Keratinocyte (primary cell): ENCODE measurements at regions not wholly inside any gene's neighbourhood (a gene's known extent, or its start where the extent isn't known, plus 50 kb on each side); places are given as distances from the start of the nearest gene placed in this dataset.

ENCODE experiments used
- DNase-seq: peaks from one replicate; pipeline ENCODE4 v3.0.0-alpha.2; 2011; ENCODE audit warnings: low read depth, missing footprints, low spot score
- FAIRE-seq: peaks from 2 replicates; lab custom pipeline; 2011; peaks lifted over from hg19 to GRCh38; lab: Jason Lieb, UNC
- H2AFZ ChIP-seq: 2 replicates; pipeline ENCODE4 v1.6.0; 2012; ENCODE audit warnings: low read length, control low read depth, inconsistent platforms; ENCODE audit not compliant: control insufficient read depth
- H3K27ac ChIP-seq: 2 replicates; pipeline ENCODE4 v1.5.1; 2011; ENCODE audit warnings: low read length; ENCODE audit not compliant: control insufficient read depth, insufficient read depth
- H3K27me3 ChIP-seq: 3 replicates; pipeline ENCODE4 v1.6.0; 2011; ENCODE audit warnings: low read length; ENCODE audit not compliant: control insufficient read depth, insufficient read depth; ENCODE audit errors: extremely low read depth
- H3K36me3 ChIP-seq, 2 experiments: 2 replicates in 1 of 2; 3 replicates in 1 of 2; pipeline ENCODE4 v1.5.1; 2011; ENCODE audit warnings: low read length in 2 of 2, mild to moderate bottlenecking in 1 of 2; ENCODE audit not compliant: control insufficient read depth in 2 of 2, insufficient read depth in 2 of 2; ENCODE audit errors: extremely low read depth in 1 of 2
- H3K4me1 ChIP-seq: 3 replicates; pipeline ENCODE4 v1.5.1; 2011; ENCODE audit warnings: low read length; ENCODE audit not compliant: control insufficient read depth, insufficient read depth; ENCODE audit errors: extremely low read depth
- H3K4me2 ChIP-seq: 3 replicates; pipeline ENCODE4 v1.6.0; 2011; ENCODE audit warnings: low read depth, low read length; ENCODE audit not compliant: control insufficient read depth, insufficient read depth; ENCODE audit errors: extremely low read depth
- H3K4me3 ChIP-seq, 3 experiments: fragments of 200-600 bp in 1 of 3; sonication (generic) in 1 of 3; 2 replicates in 2 of 3; 3 replicates in 1 of 3; pipeline ENCODE4 v1.5.1; 2011 to 2016; ENCODE audit warnings: low read length in 3 of 3, mild to moderate bottlenecking in 3 of 3, control low read depth in 2 of 3, inconsistent platforms in 1 of 3, low read depth in 1 of 3, mixed read lengths in 1 of 3, mixed run types in 1 of 3, moderate library complexity in 1 of 3; ENCODE audit not compliant: control insufficient read depth in 2 of 3, insufficient read depth in 2 of 3; ENCODE audit errors: extremely low read depth in 1 of 3
- H3K79me2 ChIP-seq: 2 replicates; pipeline ENCODE4 v1.6.0; 2012; ENCODE audit warnings: low read length; ENCODE audit not compliant: control insufficient read depth, insufficient read depth
- H3K9ac ChIP-seq: 3 replicates; pipeline ENCODE4 v1.6.0; 2011; ENCODE audit warnings: low read length; ENCODE audit not compliant: control insufficient read depth, insufficient read depth; ENCODE audit errors: extremely low read depth
- H3K9me1 ChIP-seq: 3 replicates; pipeline ENCODE4 v1.6.0; 2011; ENCODE audit warnings: low read length; ENCODE audit not compliant: control insufficient read depth, insufficient read depth; ENCODE audit errors: extremely low read depth
- H3K9me3 ChIP-seq: 2 replicates; pipeline ENCODE4 v1.5.1; 2012; ENCODE audit warnings: low read depth, low read length; ENCODE audit not compliant: control insufficient read depth
- H4K20me1 ChIP-seq: 3 replicates; pipeline ENCODE4 v1.6.0; 2011; ENCODE audit warnings: low read length; ENCODE audit not compliant: control insufficient read depth, insufficient read depth; ENCODE audit errors: extremely low read depth
- CTCF ChIP-seq, 3 experiments: IDR thresholded peaks in 1 of 3; conservative IDR thresholded peaks in 1 of 3; optimal IDR thresholded peaks in 1 of 3; 2 replicates in 2 of 3; 3 replicates in 1 of 3; pipeline versions ENCODE3 to v1.5.1; 2011; ENCODE audit warnings: low read length in 3 of 3, mild to moderate bottlenecking in 3 of 3, moderate library complexity in 2 of 3, control low read depth in 1 of 3, inconsistent platforms in 1 of 3; ENCODE audit not compliant: insufficient read depth in 2 of 3; ENCODE audit errors: extremely low read depth in 1 of 3
- EZH2 ChIP-seq: IDR thresholded peaks from one replicate; pipeline ENCODE4 v1.6.1; 2012; ENCODE audit warnings: inconsistent platforms, mild to moderate bottlenecking, low read length, moderate library complexity
- dilution Hi-C: fragments of 300-500 bp; cut with MboI; formaldehyde crosslinking; loops from one replicate; pipeline ENCODE4 v1.7.0; 2020; ENCODE audit warnings: low sequenced_read_pairs; ENCODE audit not compliant: extremely low pct_ligation_motif_present

- dilution Hi-C loops: no loop called here
- H3K4me3 ChIP-seq: no peak overlapping the region
- no peak overlapping the region for H3K9ac ChIP-seq
- DNase-seq: no peak
- FAIRE-seq: no peak
- peaks cover 5% of the 10 kb centered on the region for H3K27me3 ChIP-seq
- H3K79me2 ChIP-seq: no peaks in the 10 kb centered on the region
- no peak overlapping the region for H3K4me2 ChIP-seq
- no peak overlapping the region for H2AFZ ChIP-seq
- H3K9me1 ChIP-seq: no peaks in the 10 kb centered on the region
- no peaks in the 10 kb centered on the region for H3K4me1 ChIP-seq
- TF ChIP-seq CTCF (optimal IDR thresholded peaks at IDR 0.05 in 1 of 3, IDR thresholded peaks at IDR 0.05 in 1 of 3, conservative IDR thresholded peaks at IDR 0.05 in 1 of 3; ENCODE audit: extremely low read depth in 1 of 3, insufficient read depth in 2 of 3, low read length in 3 of 3): no peak
- TF ChIP-seq EZH2: no peak
- no peaks in the 10 kb centered on the region for H3K36me3 ChIP-seq
- no peaks in the 10 kb centered on the region for H4K20me1 ChIP-seq
- no peaks in the 10 kb centered on the region for H3K9me3 ChIP-seq
- H3K27ac ChIP-seq: no peak overlapping the region
Observed at GRCh38 chr5:38692781-38693527, 136.5 kb upstream of the LIFR start.

GRCh38 chr5:38695021-38695958 is 138.8 kb upstream of the LIFR start:
- no peak overlapping the region for H3K4me2 ChIP-seq
- H3K9ac ChIP-seq: no peak overlapping the region
- TF ChIP-seq EZH2 (no peak), CTCF (optimal IDR thresholded peaks at IDR 0.05 in 1 of 3, IDR thresholded peaks at IDR 0.05 in 1 of 3, conservative IDR thresholded peaks at IDR 0.05 in 1 of 3; ENCODE audit: extremely low read depth in 1 of 3, insufficient read depth in 2 of 3, low read length in 3 of 3) (no peak)
- H3K9me1 ChIP-seq: no peaks in the 10 kb centered on the region
- H3K4me3 ChIP-seq: no peak overlapping the region
- no peaks in the 10 kb centered on the region for H3K4me1 ChIP-seq
- peaks cover 5% of the 10 kb centered on the region for H3K27me3 ChIP-seq
- FAIRE-seq: no peak
- no peaks in the 10 kb centered on the region for H4K20me1 ChIP-seq
- no peaks in the 10 kb centered on the region for H3K79me2 ChIP-seq
- no peaks in the 10 kb centered on the region for H3K36me3 ChIP-seq
- no peak overlapping the region for H2AFZ ChIP-seq
- H3K9me3 ChIP-seq: no peaks in the 10 kb centered on the region
- DNase-seq: no peak
- dilution Hi-C loops: no loop called here
- H3K27ac ChIP-seq: no peak overlapping the region
